Activated naive CD8-positive, alpha-beta T cell (primary cell): ENCODE measurements at regions not wholly inside any gene's neighbourhood (a gene's known extent, or its start where the extent isn't known, plus 50 kb on each side); places are given as distances from the start of the nearest gene placed in this dataset.

Experiments
- H3K27ac Mint-ChIP-seq: one replicate; pipeline ENCODE4 v1.8.0; 2021; ENCODE audit warnings: mixed read lengths
- H3K27me3 Mint-ChIP-seq: one replicate; pipeline ENCODE4 v1.8.0; 2021; ENCODE audit warnings: mixed read lengths
- H3K36me3 Mint-ChIP-seq: one replicate; pipeline ENCODE4 v1.8.0; 2021; ENCODE audit warnings: mixed read lengths
- H3K4me1 Mint-ChIP-seq: one replicate; pipeline ENCODE4 v1.8.0; 2021; ENCODE audit warnings: low read depth, mixed read lengths
- H3K4me3 Mint-ChIP-seq: one replicate; pipeline ENCODE4 v1.8.0; 2021; ENCODE audit warnings: mild to moderate bottlenecking, mixed read lengths
- H3K9me3 Mint-ChIP-seq: one replicate; pipeline ENCODE4 v1.8.0; 2021; ENCODE audit warnings: low read depth, mixed read lengths

- no peaks in the 10 kb centered on the region for H3K4me1 Mint-ChIP-seq
- no peak overlapping the region for H3K27ac Mint-ChIP-seq
- no peak overlapping the region for H3K4me3 Mint-ChIP-seq
Measured at GRCh38 chr5:158392753-158393152, 533.8 kb upstream of the CLINT1 start.

DNA sequence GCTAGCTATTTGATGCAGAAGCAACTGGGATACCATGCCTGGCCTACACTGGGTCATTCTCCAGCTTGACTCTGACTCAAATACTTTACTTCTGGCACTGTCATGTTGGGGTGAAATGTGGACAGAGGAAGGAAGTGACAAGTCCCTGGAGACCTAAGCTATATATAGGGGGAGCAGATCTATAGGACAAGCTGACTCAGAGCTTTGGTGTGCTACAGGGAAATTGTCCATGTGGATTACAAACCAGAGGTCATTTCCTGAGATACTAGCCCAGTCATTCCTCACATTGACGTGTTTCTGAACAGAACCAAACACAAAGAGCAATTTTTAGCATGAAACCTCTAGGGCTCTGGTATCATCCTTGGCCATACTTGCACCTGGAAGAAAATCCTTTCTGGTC is 531.6 kb upstream of the CLINT1 start:
- H3K36me3 Mint-ChIP-seq = peaks cover 4% of the 10 kb centered on the region
- no peaks in the 10 kb centered on the region for H3K4me1 Mint-ChIP-seq
- H3K27me3 Mint-ChIP-seq = no peaks in the 10 kb centered on the region
- H3K4me3 Mint-ChIP-seq = no peak overlapping the region
- peaks cover 7% of the 10 kb centered on the region for H3K9me3 Mint-ChIP-seq
- H3K27ac Mint-ChIP-seq = no peak overlapping the region

More at GRCh38 chr5:158392753-158393152, 533.8 kb upstream of the CLINT1 start:
- Mint-ChIP-seq H3K36me3 (peaks cover 2% of the 10 kb centered on the region), H3K27me3 (no peaks in the 10 kb centered on the region), H3K9me3 (peaks cover 3% of the 10 kb centered on the region)

GRCh38 chr5:158389786-158390185 is 530.8 kb upstream of the CLINT1 start:
- Mint-ChIP-seq H3K4me1 (no peaks in the 10 kb centered on the region), H3K27ac (no peak overlapping the region), H3K4me3 (no peak overlapping the region), H3K27me3 (no peaks in the 10 kb centered on the region), H3K9me3 (peaks cover 7% of the 10 kb centered on the region), H3K36me3 (peaks cover 4% of the 10 kb centered on the region)

DNA sequence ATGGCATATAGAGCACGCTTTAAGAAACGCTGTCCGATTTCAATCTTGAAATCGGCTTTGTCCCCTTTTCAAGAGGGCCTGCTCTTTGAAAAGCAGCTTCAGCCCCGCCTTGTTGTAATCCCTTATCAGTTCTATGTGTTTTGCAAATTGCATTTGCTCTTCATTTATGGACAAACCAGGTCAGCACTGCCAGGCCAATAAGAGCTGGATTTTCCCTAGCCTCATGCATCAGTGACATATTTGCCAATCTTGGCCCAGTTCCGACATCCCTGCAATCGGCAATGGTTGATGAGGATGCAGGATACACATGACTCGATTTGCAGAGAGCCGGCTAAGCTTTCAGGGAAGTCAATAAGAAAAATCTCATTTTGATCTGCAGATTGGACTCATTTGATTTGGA is 529.1 kb upstream of the CLINT1 start:
- H3K27me3 Mint-ChIP-seq = no peaks in the 10 kb centered on the region
- H3K27ac Mint-ChIP-seq = no peak overlapping the region
- H3K4me1 Mint-ChIP-seq = no peaks in the 10 kb centered on the region
- H3K4me3 Mint-ChIP-seq = no peak overlapping the region
- H3K9me3 Mint-ChIP-seq = peaks cover 4% of the 10 kb centered on the region
- H3K36me3 Mint-ChIP-seq = peaks cover 4% of the 10 kb centered on the region

DNA sequence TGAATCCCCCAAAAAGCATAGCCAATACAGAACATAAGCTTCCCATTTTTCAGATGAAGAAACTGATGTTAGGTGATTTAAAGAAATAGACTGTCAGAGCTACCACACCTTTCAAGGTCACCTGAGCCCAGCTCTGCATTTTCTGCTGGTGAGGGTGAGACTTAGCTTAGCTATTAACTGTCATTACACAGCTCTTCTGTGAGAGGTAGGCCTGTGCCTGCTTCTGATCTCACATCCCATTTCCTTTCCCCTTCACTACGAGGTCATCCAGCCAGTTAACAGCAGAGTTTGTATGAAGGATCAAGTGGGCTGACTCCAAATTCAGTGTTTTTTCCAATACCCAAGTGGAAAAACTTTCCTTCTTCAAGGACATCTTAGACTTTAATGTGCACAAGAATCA is 528.6 kb upstream of the CLINT1 start:
- H3K36me3 Mint-ChIP-seq = peaks cover 4% of the 10 kb centered on the region
- no peak overlapping the region for H3K27ac Mint-ChIP-seq
- peaks cover 4% of the 10 kb centered on the region for H3K9me3 Mint-ChIP-seq
- H3K4me3 Mint-ChIP-seq = no peak overlapping the region
- no peaks in the 10 kb centered on the region for H3K27me3 Mint-ChIP-seq
- H3K4me1 Mint-ChIP-seq = peaks cover 2% of the 10 kb centered on the region

GRCh38 chr5:158385982-158386381 is 527.0 kb upstream of the CLINT1 start:
- Mint-ChIP-seq H3K9me3 (peaks cover 4% of the 10 kb centered on the region), H3K27me3 (no peaks in the 10 kb centered on the region), H3K27ac (no peak overlapping the region), H3K4me1 (peaks cover 3% of the 10 kb centered on the region), H3K4me3 (no peak overlapping the region), H3K36me3 (peaks cover 4% of the 10 kb centered on the region)

DNA sequence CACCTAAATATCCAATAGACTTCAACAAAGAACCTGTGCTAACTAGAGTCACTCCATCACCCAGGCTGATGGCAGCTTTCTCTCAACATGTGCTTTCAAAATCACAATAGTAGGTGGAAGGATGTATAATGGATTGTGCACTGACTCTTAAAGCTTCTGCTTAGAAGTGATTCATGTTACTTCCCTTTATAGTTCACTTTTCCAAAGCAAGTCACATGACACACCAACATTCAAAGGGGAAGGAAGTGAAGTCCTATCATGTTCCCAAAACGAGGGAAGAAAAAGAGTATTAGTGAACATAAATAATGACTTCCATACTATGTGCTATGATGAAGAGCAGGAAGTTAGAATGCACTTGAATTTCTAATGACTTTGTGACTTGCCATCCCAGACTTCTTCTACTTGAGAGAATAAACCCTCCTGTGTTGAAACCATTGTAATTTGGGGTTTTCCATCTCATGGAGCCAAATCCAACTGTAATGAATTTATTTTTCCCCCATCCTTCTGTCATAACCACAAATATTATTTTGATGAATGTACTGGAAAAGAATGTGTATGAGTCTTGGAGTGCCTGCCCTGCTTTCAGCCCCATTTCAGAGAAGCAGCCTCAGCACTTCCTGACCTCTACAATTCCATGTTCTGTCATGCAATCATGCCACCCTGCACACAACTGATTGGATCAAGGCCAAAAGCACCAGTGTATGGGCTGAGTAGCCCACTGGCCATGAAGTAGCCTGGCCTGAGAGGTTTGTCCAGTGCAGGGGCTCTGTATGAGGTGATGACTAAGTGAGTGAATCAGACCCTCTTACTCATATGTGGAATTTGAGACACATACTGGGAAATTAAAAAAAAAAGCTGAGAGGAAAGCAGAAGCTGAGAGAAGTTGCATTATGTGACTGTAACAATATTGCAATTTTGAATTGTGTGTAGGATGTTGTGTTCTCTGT is 525.9 kb upstream of the CLINT1 start:
- no peak overlapping the region for H3K4me3 Mint-ChIP-seq

GRCh38 chr5:158383486-158383885 is 524.5 kb upstream of the CLINT1 start:
- Mint-ChIP-seq H3K27ac (no peak overlapping the region), H3K36me3 (peaks cover 4% of the 10 kb centered on the region), H3K9me3 (peaks cover 4% of the 10 kb centered on the region), H3K4me3 (no peak overlapping the region), H3K27me3 (no peaks in the 10 kb centered on the region), H3K4me1 (peaks cover 3% of the 10 kb centered on the region)

More for the DNA sequence above, 525.9 kb upstream of the CLINT1 start:
- Mint-ChIP-seq H3K27ac (no peak overlapping the region), H3K27me3 (no peaks in the 10 kb centered on the region), H3K9me3 (peaks cover 4% of the 10 kb centered on the region), H3K4me1 (peaks cover 3% of the 10 kb centered on the region), H3K36me3 (peaks cover 4% of the 10 kb centered on the region)

DNA sequence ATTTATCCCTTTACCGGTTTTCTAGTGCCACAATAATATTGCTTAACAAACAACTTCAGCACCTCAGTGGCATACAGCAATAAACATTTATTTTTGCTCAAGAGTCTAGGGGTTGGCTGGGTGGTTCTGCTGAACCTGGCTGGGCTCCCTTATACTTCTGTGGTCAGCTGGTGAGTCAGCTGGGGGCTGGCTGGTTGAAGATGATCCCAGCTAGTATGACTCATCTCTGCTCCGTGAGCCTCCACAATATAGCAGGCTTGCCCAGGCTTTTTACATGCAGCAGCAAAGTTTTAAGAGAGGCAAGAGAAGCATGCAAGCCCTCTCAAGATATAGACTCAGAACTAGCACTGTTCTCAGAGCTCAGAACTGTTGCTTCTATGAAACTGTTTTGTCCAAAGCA is 523.5 kb upstream of the CLINT1 start:
- no peak overlapping the region for H3K4me3 Mint-ChIP-seq
- H3K9me3 Mint-ChIP-seq = peaks cover 7% of the 10 kb centered on the region
- peaks cover 6% of the 10 kb centered on the region for H3K36me3 Mint-ChIP-seq
- H3K27me3 Mint-ChIP-seq = no peaks in the 10 kb centered on the region
- peaks cover 3% of the 10 kb centered on the region for H3K4me1 Mint-ChIP-seq
- no peak overlapping the region for H3K27ac Mint-ChIP-seq

GRCh38 chr5:158381614-158382160 is 522.7 kb upstream of the CLINT1 start:
- Mint-ChIP-seq H3K4me1 (peaks cover 3% of the 10 kb centered on the region), H3K27ac (no peak overlapping the region), H3K4me3 (no peak overlapping the region), H3K36me3 (peaks cover 6% of the 10 kb centered on the region), H3K9me3 (peaks cover 12% of the 10 kb centered on the region), H3K27me3 (no peaks in the 10 kb centered on the region)

DNA sequence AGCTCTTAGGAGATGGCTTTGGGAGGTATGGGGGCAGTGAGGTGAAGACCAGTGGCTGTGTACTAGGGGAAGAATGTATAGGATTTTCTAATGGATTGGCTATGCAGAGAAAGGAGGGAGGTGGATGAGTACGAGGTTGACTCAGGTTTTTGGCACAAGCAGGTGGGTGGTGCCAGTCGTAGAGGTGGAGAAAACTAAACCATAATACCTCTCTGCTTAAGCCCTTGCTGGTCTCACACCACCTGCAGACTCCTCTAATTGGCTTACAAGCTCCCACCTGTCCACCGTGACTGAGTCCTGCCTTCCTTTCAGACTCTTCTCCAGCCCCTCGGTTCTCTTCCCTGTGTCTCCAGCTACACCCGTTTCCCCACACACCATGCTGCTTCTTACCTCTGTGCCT is 521.7 kb upstream of the CLINT1 start:
- Mint-ChIP-seq H3K27ac (no peak overlapping the region), H3K4me1 (peaks cover 3% of the 10 kb centered on the region)

DNA sequence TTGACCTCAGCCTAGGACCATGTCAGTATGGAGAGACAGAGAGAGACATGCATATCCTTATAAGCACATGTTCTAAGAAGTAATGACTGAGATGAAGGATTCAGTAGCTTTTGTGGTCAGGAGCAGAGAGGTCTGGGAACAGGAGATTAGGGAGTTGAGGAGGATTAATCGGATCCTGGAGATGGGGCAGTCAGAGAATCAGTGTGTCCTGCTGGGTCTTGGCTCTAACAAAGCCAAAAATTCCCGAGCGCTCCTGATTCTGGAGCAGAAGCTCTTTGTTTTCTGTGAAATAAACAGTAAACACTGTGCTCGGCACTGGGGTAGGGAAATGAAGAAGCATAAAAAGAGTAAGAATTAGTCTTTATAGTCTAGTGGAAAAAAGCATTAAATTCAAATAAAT is 520.0 kb upstream of the CLINT1 start:
- H3K36me3 Mint-ChIP-seq = peaks cover 2% of the 10 kb centered on the region
- H3K4me1 Mint-ChIP-seq = peaks cover 3% of the 10 kb centered on the region
- peaks cover 11% of the 10 kb centered on the region for H3K9me3 Mint-ChIP-seq
- H3K27ac Mint-ChIP-seq = no peak overlapping the region
- no peaks in the 10 kb centered on the region for H3K27me3 Mint-ChIP-seq
- no peak overlapping the region for H3K4me3 Mint-ChIP-seq

More for the DNA sequence above, 521.7 kb upstream of the CLINT1 start:
- H3K36me3 Mint-ChIP-seq = peaks cover 2% of the 10 kb centered on the region
- peaks cover 9% of the 10 kb centered on the region for H3K9me3 Mint-ChIP-seq
- H3K27me3 Mint-ChIP-seq = no peaks in the 10 kb centered on the region
- no peak overlapping the region for H3K4me3 Mint-ChIP-seq

DNA sequence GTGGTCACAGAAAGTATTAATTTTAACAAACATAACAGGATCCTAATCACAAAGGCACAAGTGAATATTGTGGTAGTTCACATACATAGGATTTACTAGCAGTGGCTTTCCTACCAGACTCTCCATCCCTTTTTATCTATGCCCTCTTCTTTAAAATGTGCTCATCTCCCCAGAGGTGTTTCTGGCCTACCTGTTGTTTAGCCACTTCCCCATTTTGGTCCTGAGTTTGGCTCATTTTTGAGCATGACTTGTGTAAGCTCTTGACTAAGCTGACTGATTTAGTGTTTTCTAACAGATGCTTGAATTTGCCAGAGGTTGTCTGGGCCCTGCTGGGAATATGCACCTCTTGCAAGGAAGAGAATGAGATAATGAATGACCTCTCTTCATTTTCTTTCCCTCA is 517.7 kb upstream of the CLINT1 start:
- peaks cover 2% of the 10 kb centered on the region for H3K36me3 Mint-ChIP-seq
- no peaks in the 10 kb centered on the region for H3K27me3 Mint-ChIP-seq
- no peaks in the 10 kb centered on the region for H3K4me1 Mint-ChIP-seq
- H3K27ac Mint-ChIP-seq = no peak overlapping the region
- no peak overlapping the region for H3K4me3 Mint-ChIP-seq
- H3K9me3 Mint-ChIP-seq = peaks cover 11% of the 10 kb centered on the region

DNA sequence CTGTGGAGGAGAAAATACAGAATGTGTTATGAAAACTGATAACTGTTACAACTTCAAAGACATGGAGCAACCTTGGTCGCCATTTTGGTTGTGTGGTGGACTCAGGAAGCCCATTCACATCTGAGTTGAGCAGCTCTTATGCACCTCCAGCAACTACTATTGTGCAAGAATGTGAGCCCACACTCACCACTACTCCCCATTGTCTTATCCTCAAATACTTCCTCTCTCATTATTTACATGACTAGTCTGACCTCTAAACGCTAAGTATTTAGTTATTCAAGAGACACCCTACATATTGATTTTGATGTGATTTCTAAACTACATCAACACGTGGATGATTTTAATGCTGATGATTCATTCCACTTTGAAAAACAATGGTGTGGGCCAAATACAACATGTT is 516.6 kb upstream of the CLINT1 start:
- peaks cover 11% of the 10 kb centered on the region for H3K9me3 Mint-ChIP-seq
- peaks cover 2% of the 10 kb centered on the region for H3K36me3 Mint-ChIP-seq
- H3K27ac Mint-ChIP-seq = no peak overlapping the region
- no peaks in the 10 kb centered on the region for H3K27me3 Mint-ChIP-seq
- no peak overlapping the region for H3K4me3 Mint-ChIP-seq
- H3K4me1 Mint-ChIP-seq = no peaks in the 10 kb centered on the region

GRCh38 chr5:158373608-158374395 is 514.9 kb upstream of the CLINT1 start:
- Mint-ChIP-seq H3K27ac (no peak overlapping the region), H3K27me3 (no peaks in the 10 kb centered on the region), H3K4me1 (no peaks in the 10 kb centered on the region), H3K36me3 (peaks cover 2% of the 10 kb centered on the region), H3K9me3 (peaks cover 11% of the 10 kb centered on the region), H3K4me3 (no peak overlapping the region)
